H9 (cell line): ENCODE measurements at regions not wholly inside any gene's neighbourhood (a gene's known extent, or its start where the extent isn't known, plus 50 kb on each side); places are given as distances from the start of the nearest gene placed in this dataset.

ENCODE experiments used
- DNase-seq: peaks from one replicate; pipeline ENCODE4 v3.0.0-alpha.2; 2017
- H2AFZ ChIP-seq: one replicate; pipeline ENCODE4 v1.6.1; 2013; ENCODE audit warnings: mild to moderate bottlenecking, low read length, control low read depth, moderate library complexity
- H2AK5ac ChIP-seq: 2 replicates; pipeline ENCODE4 v1.6.1; 2013; ENCODE audit warnings: low read length, control low read depth, mixed read lengths; ENCODE audit not compliant: insufficient read length
- H2BK120ac ChIP-seq: one replicate; pipeline ENCODE4 v1.6.1; 2013; ENCODE audit warnings: low read depth, mild to moderate bottlenecking, low read length, control low read depth, inconsistent platforms; ENCODE audit not compliant: poor library complexity, severe bottlenecking
- H2BK12ac ChIP-seq: 2 replicates; pipeline ENCODE4 v1.6.1; 2013; ENCODE audit warnings: low read length, control low read depth, mixed read lengths, low read depth; ENCODE audit not compliant: insufficient read length
- H2BK15ac ChIP-seq: 2 replicates; pipeline ENCODE4 v1.6.1; 2013; ENCODE audit warnings: low read depth, low read length, control low read depth
- H2BK20ac ChIP-seq: one replicate; pipeline ENCODE4 v1.6.1; 2013; ENCODE audit warnings: low read depth, mild to moderate bottlenecking, low read length, control low read depth, inconsistent platforms; ENCODE audit not compliant: poor library complexity, severe bottlenecking
- H2BK5ac ChIP-seq: 2 replicates; pipeline ENCODE4 v1.6.1; 2013; ENCODE audit warnings: low read length, control low read depth, mixed read lengths; ENCODE audit not compliant: insufficient read length
- H3K14ac ChIP-seq: 2 replicates; pipeline ENCODE4 v1.6.1; 2013; ENCODE audit warnings: low read length, control low read depth; ENCODE audit not compliant: insufficient read depth
- H3K18ac ChIP-seq: 2 replicates; pipeline ENCODE4 v1.6.1; 2013; ENCODE audit warnings: low read depth, mild to moderate bottlenecking, mixed read lengths, low read length, control low read depth; ENCODE audit not compliant: insufficient read length
- H3K23ac ChIP-seq: 2 replicates; pipeline ENCODE4 v1.6.1; 2013; ENCODE audit warnings: low read length, control low read depth, mixed read lengths, low read depth; ENCODE audit not compliant: insufficient read length
- H3K23me2 ChIP-seq: 2 replicates; pipeline ENCODE4 v1.6.1; 2013; ENCODE audit warnings: low read depth, mild to moderate bottlenecking, mixed read lengths, low read length, control low read depth; ENCODE audit not compliant: insufficient read length, poor library complexity, severe bottlenecking
- H3K27ac ChIP-seq: 2 replicates; pipeline ENCODE4 v1.5.1; 2013; ENCODE audit warnings: low read length, control low read depth, mixed read lengths, low read depth; ENCODE audit not compliant: insufficient read length
- H3K27me3 ChIP-seq: 2 replicates; pipeline ENCODE4 v1.6.1; 2013; ENCODE audit warnings: low read length, control low read depth, inconsistent platforms; ENCODE audit not compliant: insufficient read depth
- H3K4ac ChIP-seq: 2 replicates; pipeline ENCODE4 v1.6.1; 2013; ENCODE audit warnings: low read depth, mild to moderate bottlenecking, control low read depth, inconsistent platforms, low read length, moderate library complexity
- H3K4me1 ChIP-seq: 2 replicates; pipeline ENCODE4 v1.6.1; 2013; ENCODE audit warnings: low read length, control low read depth, inconsistent platforms; ENCODE audit not compliant: insufficient read depth
- H3K4me2 ChIP-seq: 2 replicates; pipeline ENCODE4 v1.6.1; 2013; ENCODE audit warnings: low read length, control low read depth, mixed read lengths; ENCODE audit not compliant: insufficient read length, insufficient read depth
- H3K56ac ChIP-seq: 2 replicates; pipeline ENCODE4 v1.6.1; 2013; ENCODE audit warnings: low read depth, mild to moderate bottlenecking, mixed read lengths, low read length, control low read depth; ENCODE audit not compliant: insufficient read length
- H3K79me1 ChIP-seq: 2 replicates; pipeline ENCODE4 v1.6.1; 2013; ENCODE audit warnings: low read depth, mild to moderate bottlenecking, moderate library complexity, low read length, control low read depth, inconsistent platforms; ENCODE audit not compliant: insufficient read depth, poor library complexity, severe bottlenecking
- H3K79me2 ChIP-seq: 2 replicates; pipeline ENCODE4 v1.6.1; 2013; ENCODE audit warnings: low read length, control low read depth, inconsistent platforms; ENCODE audit not compliant: insufficient read depth
- H3K9ac ChIP-seq: 2 replicates; pipeline ENCODE4 v1.6.1; 2013; ENCODE audit warnings: low read length, control low read depth, mixed read lengths; ENCODE audit not compliant: insufficient read length; ENCODE audit errors: extremely low read depth
- H3K9me3 ChIP-seq: one replicate; pipeline ENCODE4 v1.6.1; 2013; ENCODE audit warnings: low read depth, low read length, inconsistent platforms; ENCODE audit not compliant: control insufficient read depth
- H3T11ph ChIP-seq: one replicate; pipeline ENCODE4 v1.6.1; 2013; ENCODE audit warnings: mild to moderate bottlenecking, low read length, control low read depth, inconsistent platforms
- H4K20me1 ChIP-seq: one replicate; pipeline ENCODE4 v1.6.1; 2013; ENCODE audit not compliant: control insufficient read depth, insufficient read length, insufficient read depth
- H4K5ac ChIP-seq: 2 replicates; pipeline ENCODE4 v1.6.1; 2013; ENCODE audit warnings: low read depth, mild to moderate bottlenecking, mixed read lengths, low read length, control low read depth; ENCODE audit not compliant: insufficient read length
- H4K8ac ChIP-seq: replicated peaks from 2 replicates; pipeline ENCODE4 v1.6.1; 2013; ENCODE audit warnings: low read length, control low read depth, mixed read lengths, low read depth; ENCODE audit not compliant: insufficient read length
- H4K91ac ChIP-seq: 2 replicates; pipeline ENCODE4 v1.6.1; 2013; ENCODE audit warnings: low read depth, mild to moderate bottlenecking, moderate library complexity, mixed read lengths, low read length, control low read depth; ENCODE audit not compliant: insufficient read length
- H3K27ac Mint-ChIP-seq, 3 experiments: 2 replicates in 2 of 3; 3 replicates in 1 of 3; pipeline ENCODE4 v1.8.0; 2020 to 2021; ENCODE audit warnings: mixed read lengths in 3 of 3, mild to moderate bottlenecking in 1 of 3, moderate library complexity in 1 of 3
- H3K27me3 Mint-ChIP-seq: 2 replicates; pipeline ENCODE4 v1.8.0; 2021; ENCODE audit warnings: low read depth, mild to moderate bottlenecking, moderate library complexity, mixed read lengths
- H3K36me3 Mint-ChIP-seq, 3 experiments: 2 replicates in 2 of 3; 3 replicates in 1 of 3; pipeline ENCODE4 v1.8.0; 2020 to 2021; ENCODE audit warnings: low read depth in 3 of 3, mixed read lengths in 3 of 3; ENCODE audit not compliant: insufficient read depth in 1 of 3
- H3K4me1 Mint-ChIP-seq, 2 experiments: 2 replicates each; pipeline ENCODE4 v1.8.0; 2020; ENCODE audit warnings: mixed read lengths in 2 of 2
- H3K4me3 Mint-ChIP-seq, 2 experiments: 2 replicates in 1 of 2; 3 replicates in 1 of 2; pipeline ENCODE4 v1.8.0; 2020 to 2021; ENCODE audit warnings: mild to moderate bottlenecking in 2 of 2, mixed read lengths in 2 of 2, moderate library complexity in 1 of 2
- H3K9me3 Mint-ChIP-seq, 2 experiments: 2 replicates in 1 of 2; 3 replicates in 1 of 2; pipeline ENCODE4 v1.8.0; 2020; ENCODE audit warnings: mild to moderate bottlenecking in 2 of 2, mixed read lengths in 2 of 2, moderate library complexity in 1 of 2
- CTCF ChIP-seq: fragments of 200-600 bp; sonication (generic); conservative IDR thresholded peaks from 3 replicates; pipeline ENCODE4 v1.8.0; 2021; ENCODE audit warnings: antibody characterized with exemption, mild to moderate bottlenecking
- WGBS: extraction: QIAGEN DNeasy Blood & Tissue Kit; methylation state at CpG from one replicate; pipeline ENCODE4 v1.1.7; 2013; ENCODE audit warnings: missing lambda C conversion rate, low lambda C conversion rate, mixed read lengths; ENCODE audit not compliant: insufficient read length; ENCODE audit errors: extremely low coverage; 5-methylcytosine and 5-hydroxymethylcytosine counted together

GRCh38 chr18:5768454-5768853 lies 126.9 kb downstream of the TMEM200C start:
- H3K18ac ChIP-seq: no peak overlapping the region
- no peak overlapping the region for H3K27ac ChIP-seq
- no peak overlapping the region for H4K8ac ChIP-seq
- no peaks in the 10 kb centered on the region for H4K20me1 ChIP-seq
- H3K23ac ChIP-seq: no peak overlapping the region
- no peak overlapping the region for H3K56ac ChIP-seq
- H4K5ac ChIP-seq: no peak overlapping the region
- no peak overlapping the region for H3K4me2 ChIP-seq
- no peak overlapping the region for H2BK20ac ChIP-seq
- H3K9ac ChIP-seq: no peak overlapping the region
- no peak overlapping the region for H3K4ac ChIP-seq
- H3K9me3 ChIP-seq: no peaks in the 10 kb centered on the region
- Mint-ChIP-seq H3K27ac (no peak overlapping the region; a peak in 1 of 7 replicates), H3K4me3 (no peak overlapping the region), H3K27me3 (peaks cover 4% of the 10 kb centered on the region; the same call in 1 of the 2 replicates), H3K4me1 (peaks cover 16% of the 10 kb centered on the region in 2 experiments), H3K9me3 (no peaks in the 10 kb centered on the region; a peak in 1 of 5 replicates), H3K36me3 (no peaks in the 10 kb centered on the region)
- no peak overlapping the region for H2BK12ac ChIP-seq
- no peaks in the 10 kb centered on the region for H3K79me2 ChIP-seq
- H4K91ac ChIP-seq: no peak overlapping the region
- H3K14ac ChIP-seq: no peak overlapping the region; the same call in 1 of the 2 replicates
- no peak overlapping the region for H2BK120ac ChIP-seq
- H2BK5ac ChIP-seq: no peak overlapping the region
- H2BK15ac ChIP-seq: no peak overlapping the region
- no CpG with 5 or more reads among the region's 6 CpGs for WGBS
- no peaks in the 10 kb centered on the region for H3K23me2 ChIP-seq
- H3K4me1 ChIP-seq: peaks cover 10% of the 10 kb centered on the region; the same call in 1 of the 2 replicates
- DNase-seq: no peak
- no peak overlapping the region for H2AFZ ChIP-seq
- H3T11ph ChIP-seq: no peak overlapping the region
- H3K79me1 ChIP-seq: no peaks in the 10 kb centered on the region
- no peaks in the 10 kb centered on the region for H3K27me3 ChIP-seq
- TF ChIP-seq CTCF: no peak
- no peak overlapping the region for H2AK5ac ChIP-seq
